Activated CD8-positive, alpha-beta memory T cell treated with anti-CD3 and anti-CD28 coated beads for 4 hours (primary cell): ENCODE measurements at regions not wholly inside any gene's neighbourhood (a gene's known extent, or its start where the extent isn't known, plus 50 kb on each side); places are given as distances from the start of the nearest gene placed in this dataset.

ENCODE experiments used
- DNase-seq, 2 donors: peaks; one replicate each; pipeline ENCODE4 v3.0.0-alpha.2; 2020; ENCODE audit warnings: low read depth in 2 of 2

DNA sequence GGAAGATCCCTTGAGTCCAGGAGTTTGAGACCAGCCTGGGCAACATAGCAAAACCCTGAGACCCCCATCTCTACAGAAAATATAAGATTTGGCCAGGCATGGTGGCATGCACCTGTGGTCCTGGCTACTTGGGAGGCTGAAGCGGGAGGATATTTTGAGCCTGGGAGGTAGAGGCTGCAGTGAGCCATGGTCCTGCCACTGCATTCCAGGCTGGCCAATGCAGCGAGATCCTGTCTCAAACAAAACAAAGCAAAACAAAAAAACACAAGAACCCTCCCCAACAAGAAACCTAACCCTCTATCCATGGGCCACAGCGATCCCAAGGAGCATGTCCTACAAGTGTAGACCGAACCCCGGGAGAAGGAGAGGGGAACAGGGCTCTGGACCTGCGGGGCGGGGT is 133.3 kb downstream of the MGAT5B start:
- no peak for DNase-seq

DNA sequence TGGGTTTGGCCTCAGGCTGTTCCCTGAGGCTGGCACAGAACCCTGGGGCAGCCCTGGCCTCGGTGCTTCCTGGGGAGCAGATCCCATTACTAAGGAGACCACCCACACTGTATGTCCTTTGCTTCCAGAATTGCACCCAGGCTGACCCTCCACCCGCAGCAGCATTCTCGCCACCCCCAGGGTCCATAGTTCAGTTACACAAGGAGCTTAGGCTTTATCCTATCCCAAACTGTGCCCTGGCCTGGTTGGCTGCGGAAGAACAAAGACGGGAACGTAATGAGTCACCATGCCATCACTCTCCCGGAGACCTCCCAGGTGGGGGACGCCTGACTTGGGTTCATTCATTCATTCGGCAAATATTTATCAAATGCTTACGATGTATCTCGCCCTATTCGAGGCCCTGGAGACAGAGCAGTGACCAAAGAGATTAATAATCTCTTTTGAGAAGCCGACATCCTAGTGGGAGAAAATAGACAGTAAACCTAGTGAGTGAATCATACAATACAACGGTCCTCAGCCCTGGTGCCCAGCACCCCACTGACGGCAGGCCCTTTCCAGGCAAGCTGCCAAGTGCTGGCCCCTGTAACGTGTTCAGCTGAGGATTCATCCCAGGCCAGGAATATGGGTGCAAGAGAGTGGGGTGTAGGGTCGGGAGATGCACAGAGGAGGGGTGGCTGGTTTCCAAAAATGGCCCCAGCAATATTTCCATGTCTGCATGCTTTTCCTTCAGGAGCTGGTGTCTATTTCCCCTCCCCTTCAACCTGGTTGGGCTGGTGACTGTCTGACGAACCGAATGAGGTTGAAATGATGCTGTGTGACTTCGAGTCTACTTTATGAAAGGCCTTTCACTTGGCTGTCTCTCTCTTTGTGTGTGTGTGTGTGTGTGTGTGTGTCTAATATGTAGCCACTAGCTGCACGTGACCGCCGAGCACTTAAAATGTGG is 134.2 kb downstream of the MGAT5B start:
- DNase-seq, result no peak

DNA sequence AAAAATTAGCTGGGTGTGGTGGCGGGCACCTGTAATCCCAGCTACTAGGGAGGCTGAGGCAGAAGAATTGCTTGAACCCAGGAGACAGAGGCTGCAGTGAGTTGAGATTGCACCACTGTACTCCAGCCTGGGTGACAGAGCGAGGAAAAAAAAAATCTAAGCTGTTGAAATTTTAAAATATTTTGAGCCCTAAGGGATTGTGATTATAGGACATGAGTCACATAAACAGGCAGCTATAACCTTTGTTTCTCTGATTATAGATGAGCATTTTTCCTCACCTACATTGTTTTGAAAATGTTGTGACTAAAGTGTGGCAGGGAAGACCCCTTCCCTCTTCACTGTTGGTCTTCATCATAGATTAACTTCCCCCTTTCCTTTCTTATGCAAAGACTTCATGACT is 135.5 kb downstream of the MGAT5B start:
- DNase-seq, result no peak

DNA sequence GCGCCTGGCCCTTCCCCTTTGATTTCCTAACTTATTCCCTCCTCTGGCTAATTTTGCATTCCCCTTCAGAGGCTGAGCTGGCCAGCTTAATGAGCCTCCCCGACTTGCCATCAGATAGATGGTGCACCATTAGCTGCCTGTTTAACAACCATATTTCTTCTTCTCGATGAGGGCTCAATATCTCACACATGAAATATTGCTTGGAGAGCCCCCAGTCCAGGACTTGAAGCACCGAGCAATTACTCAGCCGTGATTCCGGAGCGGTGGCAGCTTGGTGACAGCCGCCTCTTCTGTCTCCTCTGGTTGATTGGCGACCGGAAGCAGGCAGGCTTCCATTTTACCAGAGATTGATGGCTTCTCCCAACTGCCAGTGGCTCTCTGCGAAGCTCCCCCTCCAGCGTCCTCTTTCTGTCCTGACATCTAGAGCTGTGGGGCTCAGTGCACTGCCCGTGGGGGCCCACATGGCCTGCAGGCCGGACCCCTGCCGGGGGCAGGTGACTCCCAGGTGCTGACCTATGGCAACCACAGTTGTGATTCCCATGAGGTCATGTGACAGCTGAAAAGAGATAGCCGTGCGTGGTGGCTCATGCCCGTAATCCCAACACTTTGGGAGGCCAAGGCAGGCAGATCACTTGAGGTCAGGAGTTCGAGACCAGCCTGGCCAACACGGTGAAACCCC is 133.7 kb upstream of the SEC14L1 start:
- DNase-seq, result no peak

DNA sequence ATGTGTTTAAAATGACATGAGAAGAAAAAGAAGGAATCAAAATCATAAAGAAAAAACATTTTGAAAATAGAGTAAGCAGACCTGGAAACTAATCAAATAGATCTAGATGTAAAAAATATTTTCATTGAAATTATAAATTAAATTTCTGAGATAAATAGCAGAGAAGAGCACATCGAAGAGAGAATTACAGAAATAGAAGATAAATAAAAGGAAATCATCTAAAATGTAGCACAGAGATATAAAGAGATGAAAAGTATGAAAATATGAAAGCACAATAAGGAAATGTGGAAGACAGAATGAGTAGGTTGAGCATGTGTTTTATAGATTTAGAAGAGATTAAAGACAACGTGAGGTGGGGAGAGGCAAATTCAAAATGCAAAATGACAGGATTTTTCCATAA is 130.9 kb upstream of the SEC14L1 start:
- no peak for DNase-seq

DNA sequence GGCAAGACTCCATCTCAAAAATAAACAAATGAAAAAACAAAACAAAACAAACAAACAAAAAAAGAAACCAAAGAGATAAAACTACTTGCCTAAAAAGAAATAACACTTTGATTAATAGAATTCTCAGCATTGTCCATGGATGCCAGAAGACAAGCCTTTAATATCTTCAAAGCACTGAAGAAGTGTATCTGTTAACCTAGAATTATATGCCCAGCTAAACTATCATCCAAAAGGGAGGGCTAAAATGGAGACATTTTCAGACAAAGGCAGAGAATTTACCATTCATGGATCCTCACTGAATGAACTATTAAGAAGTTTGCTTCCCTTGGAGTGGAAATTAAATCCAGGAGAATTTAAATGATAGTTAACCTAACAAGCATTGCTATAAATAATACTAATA is 130.1 kb upstream of the SEC14L1 start:
- no peak for DNase-seq

DNA sequence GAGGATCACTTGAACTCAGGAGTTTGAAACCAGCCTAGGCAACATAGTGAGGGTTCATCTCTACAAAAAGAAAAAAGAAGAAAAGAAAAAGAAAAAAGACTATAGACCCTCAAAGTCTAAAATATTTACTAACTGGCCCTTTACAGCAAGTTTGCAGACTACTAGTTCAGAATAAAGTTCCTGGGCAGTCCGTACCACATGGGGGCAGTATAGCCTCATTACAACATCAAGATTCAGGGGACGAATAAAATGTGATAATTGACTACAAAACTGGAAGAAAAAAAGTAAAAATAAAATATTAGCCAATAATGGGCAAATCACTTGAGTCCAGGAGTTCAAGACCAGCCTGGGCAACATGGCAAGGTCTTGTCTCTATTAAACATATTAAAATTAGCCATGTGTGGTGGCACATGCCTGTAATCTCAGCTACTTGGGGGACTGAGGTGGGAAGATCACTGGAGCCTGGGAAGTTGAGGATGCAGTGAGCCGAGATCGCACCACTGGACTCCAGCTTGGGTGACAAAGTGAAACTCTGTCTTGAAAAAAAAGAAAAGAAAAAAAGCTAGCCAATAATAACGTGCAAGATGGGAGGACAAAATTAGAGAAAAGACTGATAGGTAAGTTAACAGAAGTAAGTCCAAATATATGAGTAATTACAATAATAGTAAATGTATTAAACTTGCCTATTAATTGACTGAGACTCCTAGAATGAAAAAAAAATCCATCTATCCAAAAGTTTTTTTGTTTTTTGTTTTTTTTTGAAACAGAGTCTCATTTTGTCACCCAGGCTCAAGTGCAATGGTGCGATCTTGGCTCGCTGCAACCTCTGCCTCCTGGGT is 129.4 kb upstream of the SEC14L1 start:
- no peak for DNase-seq

DNA sequence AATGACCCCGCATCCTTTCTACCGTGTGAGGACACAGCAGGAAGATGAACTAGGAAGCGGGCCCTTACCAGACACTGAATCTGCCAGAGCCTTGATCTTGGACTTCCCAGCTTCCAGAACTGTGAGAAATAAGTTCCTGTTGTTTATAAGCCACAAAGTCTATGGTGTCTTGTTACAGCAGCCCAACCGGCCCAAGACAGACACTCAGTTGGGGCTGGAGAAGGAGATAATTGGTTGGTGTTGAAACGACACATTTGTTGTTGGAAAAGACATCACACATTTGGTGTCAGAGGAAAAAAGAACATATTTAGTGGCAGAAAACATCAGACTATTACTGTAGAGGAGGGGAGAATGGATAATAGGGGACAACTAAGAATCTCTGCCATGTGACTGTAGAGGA is 122.3 kb upstream of the SEC14L1 start:
- no peak for DNase-seq

DNA sequence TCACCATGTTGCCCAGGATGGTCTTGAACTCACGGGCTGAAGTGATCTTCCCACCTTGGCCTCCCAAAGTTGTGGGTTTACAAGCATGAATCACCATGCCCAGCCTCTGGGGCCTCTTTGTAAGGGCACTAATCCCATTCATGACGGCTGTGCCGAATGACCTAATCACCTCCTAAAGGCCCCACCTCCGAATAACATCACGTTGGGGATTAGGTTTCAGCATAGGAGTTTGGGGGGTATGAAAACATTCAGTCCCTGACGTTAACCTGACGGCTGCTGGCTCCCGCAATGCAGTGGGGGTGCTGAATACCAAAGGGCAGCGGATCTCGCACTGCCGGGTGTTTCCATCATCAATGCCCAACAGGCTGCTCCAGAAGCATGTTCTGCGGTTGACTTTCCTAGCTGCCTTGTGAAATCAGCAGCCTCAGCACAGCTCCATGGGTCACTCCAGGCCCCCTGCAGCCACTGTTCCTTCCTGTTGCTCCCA is 120.8 kb upstream of the SEC14L1 start:
- no peak for DNase-seq

DNA sequence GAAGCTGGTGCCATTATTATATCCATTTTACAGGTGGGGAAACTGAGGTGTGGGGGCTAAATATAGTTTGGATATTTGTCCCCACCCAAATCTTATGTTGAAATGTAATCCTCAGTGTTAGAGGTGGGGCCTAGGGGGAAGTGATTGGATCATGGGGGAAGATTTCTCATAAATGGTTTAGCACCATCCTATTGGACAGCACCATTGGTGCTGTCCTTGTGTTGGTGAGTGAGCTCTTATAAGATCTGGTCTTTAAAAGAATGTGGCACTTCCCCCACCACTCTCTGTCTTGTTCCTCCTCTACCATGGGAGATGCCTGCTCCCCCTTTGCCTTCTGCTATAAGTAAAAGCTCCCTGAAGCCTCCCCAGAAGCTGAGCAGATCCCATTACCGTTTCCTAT is 119.8 kb upstream of the SEC14L1 start:
- DNase-seq, result no peak

DNA sequence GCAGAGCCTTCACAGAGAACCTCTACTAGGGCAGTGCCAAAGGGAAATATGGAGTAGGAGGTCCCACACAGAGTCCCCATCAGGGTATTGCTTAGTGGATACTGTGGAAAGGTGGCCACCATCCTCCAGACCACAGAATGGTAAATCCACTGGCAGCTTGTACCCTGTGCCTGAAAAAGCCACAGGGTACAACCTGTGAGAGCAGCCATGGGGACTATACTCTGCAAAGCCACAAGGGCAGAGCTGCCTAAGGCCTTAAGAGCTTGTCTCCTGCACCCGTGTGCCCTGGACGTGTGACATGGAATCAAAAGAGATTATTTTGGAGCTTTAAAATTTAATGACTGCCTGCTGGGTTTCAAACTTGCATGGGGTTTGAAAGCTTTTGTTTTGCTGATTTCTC is 118.0 kb upstream of the SEC14L1 start:
- DNase-seq, result no peak

DNA sequence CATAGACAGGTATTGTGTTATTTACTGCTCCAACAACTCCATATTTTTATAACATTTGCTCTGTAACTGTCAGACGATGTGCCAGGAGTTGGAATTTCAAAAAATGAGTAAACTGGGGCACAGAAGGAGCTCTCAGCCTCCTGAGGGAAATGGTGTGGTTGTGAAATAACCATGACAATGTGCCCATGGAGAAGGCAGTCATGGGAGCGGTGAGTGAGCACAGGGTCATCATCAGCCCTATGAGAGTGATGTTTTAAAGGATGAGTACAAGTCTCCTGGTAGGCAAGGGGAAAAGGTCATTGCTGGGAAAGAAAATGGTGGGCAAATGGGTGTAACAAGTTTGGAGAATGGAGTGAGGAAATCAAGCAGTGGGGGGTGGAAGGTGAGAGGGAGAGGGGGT is 115.0 kb upstream of the SEC14L1 start:
- DNase-seq, result no peak

DNA sequence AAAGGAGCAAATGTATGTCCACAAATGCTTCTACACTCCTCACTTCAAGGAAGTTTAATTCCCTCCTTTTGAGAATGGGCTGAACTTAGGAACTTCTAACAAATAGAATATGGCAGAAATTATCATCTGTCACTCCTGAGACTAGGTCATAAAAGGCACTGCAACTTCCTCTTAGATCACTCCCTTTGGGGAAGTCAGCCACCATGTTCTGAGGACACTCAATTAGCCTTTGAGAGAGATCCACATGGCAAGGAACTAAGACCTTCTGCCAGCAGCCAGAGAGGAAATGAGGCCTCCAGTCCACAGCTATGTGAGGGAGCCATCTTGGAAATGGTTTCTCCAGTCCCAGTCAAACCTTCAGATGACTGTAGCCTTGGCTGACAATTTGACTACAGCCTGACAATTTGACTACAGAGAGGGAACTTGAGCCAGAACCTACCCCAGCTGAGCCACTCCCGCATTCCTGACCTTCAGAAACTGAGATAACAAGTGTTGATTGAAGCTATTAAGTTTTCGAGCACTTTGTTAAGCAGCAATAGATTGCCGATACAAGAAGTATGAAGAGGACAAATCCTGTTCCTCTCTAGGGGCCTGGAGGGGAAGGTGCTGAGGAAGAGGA is 113.4 kb upstream of the SEC14L1 start:
- no peak for DNase-seq

DNA sequence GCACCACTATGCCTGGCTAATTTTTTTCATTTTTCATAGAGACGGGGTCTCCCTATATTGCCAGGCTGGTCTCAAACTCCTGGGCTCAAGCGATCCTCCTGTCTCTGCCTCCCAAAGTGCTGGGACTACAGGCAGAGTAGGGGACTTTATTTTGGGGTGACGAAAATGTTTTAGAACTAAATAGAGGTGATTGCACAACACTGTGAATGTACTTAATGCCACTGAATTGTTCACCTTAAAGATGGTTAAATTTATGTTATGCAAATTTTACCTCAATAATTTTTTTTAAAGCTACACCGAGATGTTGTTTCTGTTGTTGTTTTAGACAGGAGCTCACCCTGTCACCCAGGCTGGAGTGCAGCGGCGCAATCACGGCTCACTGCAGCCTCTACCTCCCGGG is 111.9 kb upstream of the SEC14L1 start:
- no peak for DNase-seq

DNA sequence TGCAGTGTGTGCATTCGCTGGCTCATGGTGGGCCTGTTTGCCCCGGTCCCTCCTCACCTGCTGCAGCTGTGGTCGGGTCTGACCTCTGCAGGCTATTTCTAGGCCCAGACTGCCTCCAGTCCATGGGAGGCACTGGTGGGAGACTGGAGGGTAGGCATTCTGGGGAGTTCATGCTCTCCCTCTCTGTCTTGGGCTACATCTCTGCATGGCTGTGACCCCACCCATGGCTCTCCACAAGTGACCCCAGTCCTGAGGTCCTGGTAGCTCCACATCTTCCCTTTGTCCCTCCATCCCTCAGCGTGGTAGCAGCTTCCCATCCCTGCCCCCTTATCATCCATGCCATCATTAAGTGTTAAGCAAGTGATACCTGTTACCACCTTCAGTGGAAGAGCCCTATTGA is 107.8 kb upstream of the SEC14L1 start:
- no peak for DNase-seq

DNA sequence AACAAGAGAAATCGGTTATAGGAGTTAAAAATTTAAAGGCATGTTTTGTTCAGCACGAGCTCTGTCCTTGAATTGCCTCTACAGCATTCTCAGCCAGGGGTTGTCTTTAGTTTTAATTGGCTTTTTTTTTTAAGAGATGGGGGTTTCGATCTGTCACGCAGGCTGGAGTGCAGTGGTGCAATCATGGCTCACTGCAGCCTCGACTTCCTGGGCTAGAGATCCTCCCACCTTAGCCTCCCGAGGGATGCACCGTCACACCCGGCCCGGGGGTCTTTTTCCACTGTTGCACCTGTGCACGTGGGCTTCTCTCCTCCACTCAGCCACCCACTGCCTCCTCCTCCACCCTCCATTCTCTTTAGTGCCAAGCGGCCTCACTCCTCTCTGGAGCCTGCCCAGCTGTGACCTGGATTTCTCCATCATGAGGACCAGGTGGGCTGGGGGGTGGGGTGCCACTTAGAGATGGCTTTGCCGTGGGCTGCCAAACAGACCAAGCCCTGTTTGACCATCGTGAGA is 106.8 kb upstream of the SEC14L1 start:
- DNase-seq, result no peak

DNA sequence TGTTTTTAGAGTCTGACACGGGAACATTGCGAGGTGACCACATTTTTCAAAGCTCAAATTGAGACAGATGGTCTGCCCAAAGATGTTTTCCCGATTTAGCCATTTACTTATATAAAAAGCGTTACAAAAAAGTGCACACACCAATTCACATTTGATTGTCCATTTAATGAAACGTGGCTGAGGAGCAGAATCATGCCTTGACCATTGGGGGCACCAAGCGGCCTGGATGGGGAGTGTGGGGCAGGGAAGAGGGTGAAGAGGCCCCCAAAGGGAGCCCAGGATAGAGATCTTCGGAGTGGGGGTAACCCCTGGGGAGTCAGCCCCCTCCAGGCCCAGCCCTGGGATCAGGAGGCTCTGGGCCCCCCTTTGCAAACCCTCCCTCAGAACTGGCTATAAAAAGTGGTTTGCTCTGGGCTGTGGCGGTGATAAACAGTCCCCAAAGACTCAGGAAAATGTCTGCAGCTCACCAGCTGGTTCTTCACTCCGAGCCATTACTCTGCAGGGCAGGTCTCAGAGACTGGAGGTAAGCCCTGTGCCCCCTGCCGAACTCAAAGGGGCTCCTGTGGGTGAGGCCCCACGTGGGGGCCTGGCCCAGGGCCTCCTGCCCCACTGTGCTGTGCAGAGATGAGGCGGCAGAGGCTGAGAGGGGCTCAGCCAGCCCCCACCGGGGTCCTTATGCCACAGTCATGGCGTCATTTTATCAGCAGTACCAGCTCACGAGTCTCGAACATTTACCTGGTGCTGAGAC is 105.9 kb upstream of the SEC14L1 start:
- DNase-seq, result no peak

DNA sequence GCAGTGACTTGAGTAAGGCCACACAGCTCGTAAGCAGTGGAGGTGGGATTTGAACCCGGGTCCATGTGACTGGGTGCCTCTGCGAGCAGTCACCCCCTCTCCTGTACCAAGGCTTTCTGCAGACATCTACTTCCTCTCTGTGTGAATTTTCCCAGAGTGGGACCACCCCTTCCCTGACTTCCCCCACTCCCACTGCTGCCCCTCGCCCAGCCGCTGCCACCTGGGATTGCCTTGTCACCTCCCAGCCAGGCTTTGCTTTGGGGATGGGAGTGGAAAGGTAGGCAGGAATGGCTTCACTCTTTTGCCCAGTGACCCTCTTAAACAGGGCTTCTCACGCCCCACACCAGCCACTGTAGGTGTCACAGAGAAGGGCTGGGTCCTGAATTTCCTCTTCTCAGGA is 105.2 kb upstream of the SEC14L1 start:
- DNase-seq, result no peak

DNA sequence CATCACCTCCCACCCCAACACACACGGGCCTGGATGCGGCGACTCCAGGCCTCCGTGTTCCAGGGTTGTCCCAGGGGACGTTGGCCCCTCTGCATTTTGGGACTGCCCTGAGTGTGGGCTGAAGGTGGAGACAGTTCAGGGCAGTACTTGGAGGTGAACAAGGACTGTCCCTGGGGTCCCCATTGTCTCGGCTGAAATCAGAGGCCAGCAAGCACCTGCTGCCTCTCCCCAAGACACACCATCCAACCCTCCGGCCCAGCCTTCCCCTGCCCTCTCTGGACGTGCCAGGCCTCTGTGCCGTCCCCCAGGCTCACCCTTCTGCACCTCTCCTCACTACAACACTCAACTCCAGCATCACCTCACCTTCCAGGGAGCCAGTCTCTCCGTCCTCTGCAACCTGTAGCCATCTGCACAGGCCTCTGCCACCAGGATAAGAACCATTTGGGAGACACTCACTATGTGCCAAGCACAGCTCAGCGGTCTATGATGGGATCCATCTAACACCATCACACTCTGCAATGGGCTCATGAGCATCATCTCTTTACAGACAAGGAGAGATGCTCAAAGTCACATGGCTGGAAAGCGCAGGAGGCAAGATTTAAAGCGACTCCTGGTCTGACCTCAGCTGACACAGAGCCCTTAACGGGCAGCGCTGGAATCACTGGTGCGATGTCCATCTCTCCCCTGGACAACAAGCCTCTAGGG is 104.5 kb upstream of the SEC14L1 start:
- no peak for DNase-seq

DNA sequence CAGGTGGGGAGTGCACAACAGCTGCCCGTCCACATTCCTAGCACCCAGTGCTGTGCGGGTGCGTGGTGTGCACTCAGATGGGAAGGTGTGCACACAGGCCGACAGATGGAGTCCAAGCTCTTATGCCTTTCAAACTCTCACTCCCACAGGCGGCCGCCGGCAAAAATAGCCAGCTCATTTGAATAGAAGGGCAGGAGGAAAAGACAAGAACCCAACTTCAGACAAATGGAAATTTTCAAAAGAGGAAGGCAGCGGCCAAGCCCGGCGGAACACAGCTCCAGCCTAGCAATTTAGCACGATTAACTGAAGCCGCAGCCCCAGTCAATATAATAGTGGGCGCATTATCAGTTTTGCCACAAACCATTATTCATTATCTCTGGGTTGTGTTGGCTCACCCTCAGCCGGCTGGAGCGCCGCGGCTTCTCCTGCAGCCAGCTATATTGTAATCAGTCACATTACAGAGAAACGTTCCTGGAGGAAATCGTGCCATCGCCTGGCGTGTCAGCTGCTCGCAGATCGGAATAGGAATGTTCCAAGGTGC is 103.9 kb upstream of the SEC14L1 start:
- no peak for DNase-seq
